Transverse colon (tissue), 4 donors: ENCODE measurements at regions not wholly inside any gene's neighbourhood (a gene's known extent, or its start where the extent isn't known, plus 50 kb on each side); places are given as distances from the start of the nearest gene placed in this dataset.

Source experiments
- CTCF ChIP-seq, 5 experiments: fragments of 200-600 bp in 3 of 5; fragments of 450-650 bp in 2 of 5; sonication (generic) in 3 of 5; IDR thresholded peaks; 1 replicate in 2 of 5; 2 replicates in 3 of 5; pipeline ENCODE4 v1.5.1; 2016 to 2017; ENCODE audit warnings: antibody characterized with exemption in 5 of 5, inconsistent platforms in 3 of 5, mild to moderate bottlenecking in 2 of 5, moderate library complexity in 1 of 5
- EP300 ChIP-seq: sonication (generic); formaldehyde crosslinking; IDR thresholded peaks from one replicate; pipeline ENCODE4 v1.6.1; 2017; ENCODE audit warnings: antibody characterized with exemption, low read depth
- POLR2AphosphoS5 ChIP-seq, 3 donors: sonication (generic); formaldehyde crosslinking; IDR thresholded peaks; one replicate each; pipeline ENCODE4 v1.6.1; 2016; ENCODE audit warnings: antibody characterized with exemption in 3 of 3

GRCh38 chr11:90856790-90857189 lies 633.9 kb upstream of the CHORDC1 start:
- TF ChIP-seq EP300 = no peak
- no peak for TF ChIP-seq CTCF (IDR thresholded peaks at IDR 0.05)
- no peak for TF ChIP-seq POLR2AphosphoS5 (IDR thresholded peaks at IDR 0.05)
